IPS-NIHi7 (cell line): ENCODE measurements at regions not wholly inside any gene's neighbourhood (a gene's known extent, or its start where the extent isn't known, plus 50 kb on each side); places are given as distances from the start of the nearest gene placed in this dataset.
A peak's percentile ranks its signal among the peaks of the same experiment; 100 is the strongest.

Experiments
- DNase-seq: peaks from one replicate; pipeline ENCODE4 v3.0.0; 2012; ENCODE audit warnings: mixed read lengths; ENCODE audit errors: extremely low spot score

- no peak for DNase-seq
Measured at GRCh38 chr10:8481718-8482504, 427.4 kb downstream of the GATA3 start.

GRCh38 chr10:8485032-8485431 lies 430.5 kb downstream of the GATA3 start:
- no peak for DNase-seq

GRCh38 chr10:8487346-8487745 lies 432.9 kb downstream of the GATA3 start:
- no peak for DNase-seq

GRCh38 chr10:8489232-8489631 lies 434.7 kb downstream of the GATA3 start:
- no peak for DNase-seq

- no peak for DNase-seq
Measured at GRCh38 chr10:8489823-8490222, 435.3 kb downstream of the GATA3 start.

- no peak for DNase-seq
Measured at GRCh38 chr10:8498290-8498689, 443.8 kb downstream of the GATA3 start.

GRCh38 chr10:8498881-8499280 lies 444.4 kb downstream of the GATA3 start:
- no peak for DNase-seq

- DNase-seq: no peak
Measured at GRCh38 chr10:8499312-8499711, 444.8 kb downstream of the GATA3 start.

GRCh38 chr10:8499752-8500390 lies 445.4 kb downstream of the GATA3 start:
- DNase-seq: no peak

GRCh38 chr10:8502573-8502972 lies 448.1 kb downstream of the GATA3 start:
- no peak for DNase-seq

GRCh38 chr10:8504499-8504898 lies 450.0 kb downstream of the GATA3 start:
- no peak for DNase-seq

- no peak for DNase-seq
Measured at GRCh38 chr10:8507156-8507555, 452.7 kb downstream of the GATA3 start.

- DNase-seq: no peak
Measured at GRCh38 chr10:8508882-8509281, 454.4 kb downstream of the GATA3 start.

GRCh38 chr10:8510471-8510870 lies 456.0 kb downstream of the GATA3 start:
- no peak for DNase-seq

GRCh38 chr10:8511026-8511425 lies 456.5 kb downstream of the GATA3 start:
- peak; percentile 28 for DNase-seq

GRCh38 chr10:8513155-8514147 lies 459.0 kb downstream of the GATA3 start:
- peak; percentile 44 for DNase-seq

- no peak for DNase-seq
Measured at GRCh38 chr10:8520382-8520781, 465.9 kb downstream of the GATA3 start.

- no peak for DNase-seq
Measured at GRCh38 chr10:8527773-8528172, 473.3 kb downstream of the GATA3 start.

GRCh38 chr10:8531116-8531515 lies 476.6 kb downstream of the GATA3 start:
- no peak for DNase-seq

- DNase-seq: no peak
Measured at GRCh38 chr10:8532647-8533046, 478.2 kb downstream of the GATA3 start.

GRCh38 chr10:8533462-8533861 lies 479.0 kb downstream of the GATA3 start:
- no peak for DNase-seq

- no peak for DNase-seq
Measured at GRCh38 chr10:8534096-8534495, 479.6 kb downstream of the GATA3 start.
